GM12891 (cell line): ENCODE measurements at regions not wholly inside any gene's neighbourhood (a gene's known extent, or its start where the extent isn't known, plus 50 kb on each side); places are given as distances from the start of the nearest gene placed in this dataset.

Experiments used
- PAX5 ChIP-seq: IDR thresholded peaks from 2 replicates; pipeline ENCODE4 v1.6.1; 2011; ENCODE audit warnings: low read length, moderate library complexity, mild to moderate bottlenecking; ENCODE audit not compliant: insufficient read depth, severe bottlenecking
- POLR2A ChIP-seq: IDR thresholded peaks from 2 replicates; pipeline ENCODE4 v1.6.1; 2011; ENCODE audit warnings: low read depth, low read length, control low read depth
- POLR2AphosphoS5 ChIP-seq: IDR thresholded peaks from 2 replicates; pipeline ENCODE4 v1.6.1; 2011; ENCODE audit warnings: low read depth, low read length, control low read depth
- POU2F2 ChIP-seq: IDR thresholded peaks from 2 replicates; pipeline ENCODE4 v1.6.1; 2011; ENCODE audit warnings: low read depth, mild to moderate bottlenecking, control low read depth, low read length, moderate library complexity
- TAF1 ChIP-seq: IDR thresholded peaks from 2 replicates; pipeline ENCODE4 v1.6.1; 2011; ENCODE audit warnings: low read depth, low read length, control low read depth

- TF ChIP-seq PAX5 (no peak), POLR2A (no peak), TAF1 (no peak), POLR2AphosphoS5 (no peak), POU2F2 (no peak)
These were observed 91.7 kb upstream of the PAQR3 start for GRCh38 chr4:79030973-79031372.
